GM12878 (cell line): ENCODE measurements at regions not wholly inside any gene's neighbourhood (a gene's known extent, or its start where the extent isn't known, plus 50 kb on each side); places are given as distances from the start of the nearest gene placed in this dataset.

Experiments
- ATAC-seq: fragments of 200-7000 bp; cut with Tn5 transposase; 3 replicates; pipeline ENCODE4 v1.9.1; 2020; ENCODE audit warnings: mild to moderate bottlenecking, moderate library complexity
- BruUV-seq: library from RNA; stranded (reverse); fragments of 400-500 nt; replicated peaks from 2 replicates; lab custom pipeline; 2021; lab: Mats Ljungman, UMichigan
- CTCF ChIA-PET: fragments of 300-600 bp; sonication (Branson Sonifier 250); formaldehyde crosslinking; extraction: SDS; loops from one replicate; lab custom pipeline; 2021; ENCODE audit warnings: inconsistent platforms; lab: Yijun Ruan, JAX
- POLR2A ChIA-PET: fragments of 350-600 bp; formaldehyde crosslinking; extraction: SDS; loops from one replicate; lab custom pipeline; 2021; ENCODE audit warnings: inconsistent platforms; lab: Charles Lee
- RAD21 ChIA-PET: fragments of 300-600 bp; sonication (Branson Sonifier 250); formaldehyde crosslinking; loops from one replicate; lab custom pipeline; 2023; ENCODE audit warnings: antibody characterized with exemption; ENCODE audit not compliant: unreplicated experiment; lab: Charles Lee
- SMC1A ChIA-PET: fragments of 300-600 bp; sonication (Branson Sonifier 250); formaldehyde crosslinking; loops from one replicate; lab custom pipeline; 2023; ENCODE audit not compliant: unreplicated experiment, uncharacterized antibody; lab: Charles Lee
- DNase-seq: peaks from one replicate; pipeline ENCODE4 v3.0.0-alpha.2; 2011; ENCODE audit warnings: low read depth, low spot score
- FAIRE-seq: peaks from 3 replicates; lab custom pipeline; 2011; peaks lifted over from hg19 to GRCh38; lab: Jason Lieb, UNC
- H2AFZ ChIP-seq: 2 replicates; pipeline ENCODE4 v1.6.0; 2011; ENCODE audit warnings: low read depth, low read length, control low read depth; ENCODE audit not compliant: control insufficient read depth
- H3K27ac ChIP-seq: 2 replicates; pipeline ENCODE4 v1.5.1; 2011; ENCODE audit warnings: control low read depth; ENCODE audit not compliant: control insufficient read depth, insufficient read depth
- H3K27me3 ChIP-seq, 2 experiments: replicated peaks in 1 of 2; 2 replicates each; pipeline versions ENCODE4 v1.6.0 to v1.6.1; 2011; ENCODE audit warnings: low read length in 1 of 2; ENCODE audit not compliant: control insufficient read depth in 2 of 2, insufficient read depth in 2 of 2
- H3K36me3 ChIP-seq, 2 experiments: 2 replicates each; pipeline ENCODE4 v1.5.1; 2011; ENCODE audit warnings: low read length in 1 of 2; ENCODE audit not compliant: control insufficient read depth in 2 of 2, insufficient read depth in 2 of 2
- H3K4me1 ChIP-seq: 2 replicates; pipeline ENCODE4 v1.6.1; 2011; ENCODE audit warnings: mild to moderate bottlenecking, low read length, moderate library complexity, mixed read lengths; ENCODE audit not compliant: control insufficient read depth, insufficient read depth
- H3K4me2 ChIP-seq: 2 replicates; pipeline ENCODE4 v1.6.0; 2011; ENCODE audit warnings: control low read depth; ENCODE audit not compliant: control insufficient read depth, insufficient read depth
- H3K4me3 ChIP-seq: fragments of 200-600 bp; sonication (generic); 2 replicates; pipeline ENCODE4 v1.5.1; 2016
- H3K79me2 ChIP-seq: 2 replicates; pipeline ENCODE4 v1.6.0; 2011; ENCODE audit warnings: low read length; ENCODE audit not compliant: control insufficient read depth, insufficient read depth
- H3K9ac ChIP-seq: 2 replicates; pipeline ENCODE4 v1.8.0; 2011; ENCODE audit warnings: low read length, control low read depth, mixed read lengths; ENCODE audit not compliant: control insufficient read depth, insufficient read depth
- H3K9me3 ChIP-seq: replicated peaks from 3 replicates; pipeline ENCODE4 v1.5.1; 2011; ENCODE audit warnings: mild to moderate bottlenecking, low read length; ENCODE audit not compliant: control insufficient read depth, insufficient read depth
- H4K20me1 ChIP-seq: 2 replicates; pipeline ENCODE4 v1.6.0; 2011; ENCODE audit not compliant: control insufficient read depth, insufficient read depth
- BCL3 ChIP-seq: IDR thresholded peaks from 2 replicates; pipeline ENCODE4 v1.6.1; 2011; ENCODE audit warnings: borderline replicate concordance, low read depth, mild to moderate bottlenecking, moderate library complexity, low read length; ENCODE audit not compliant: insufficient read depth, poor library complexity, severe bottlenecking
- CBFB ChIP-seq: IDR thresholded peaks from 2 replicates; pipeline ENCODE4 v1.6.1; 2016; ENCODE audit warnings: antibody characterized with exemption, low read depth
- CBX3 ChIP-seq: fragments of 200-600 bp; sonication (generic); IDR thresholded peaks from 2 replicates; pipeline ENCODE4 v1.6.1; 2016; ENCODE audit warnings: low read depth, borderline replicate concordance
- CEBPZ ChIP-seq: fragments of 150-350 bp; IDR thresholded peaks from 2 replicates; pipeline ENCODE4 v1.6.1; 2016; ENCODE audit warnings: low read depth, low read length
- E4F1 ChIP-seq: fragments of 450-650 bp; IDR thresholded peaks from 2 replicates; pipeline ENCODE4 v1.6.1; 2018; ENCODE audit warnings: borderline replicate concordance, mild to moderate bottlenecking; ENCODE audit not compliant: partially characterized antibody
- EP300 ChIP-seq, 2 experiments: fragments of 150-350 bp in 1 of 2; IDR thresholded peaks; 2 replicates each; pipeline ENCODE4 v1.6.1; 2011 to 2012; ENCODE audit warnings: low read depth in 2 of 2, low read length in 2 of 2, borderline replicate concordance in 1 of 2, improper control_type of control experiment in 1 of 2, inconsistent platforms in 1 of 2; ENCODE audit not compliant: control insufficient read depth in 1 of 2
- ESRRA ChIP-seq: IDR thresholded peaks from 2 replicates; pipeline ENCODE4 v1.6.1; 2012; ENCODE audit warnings: mild to moderate bottlenecking, low read length, improper control_type of control experiment
- FOS ChIP-seq: IDR thresholded peaks from 3 replicates; pipeline ENCODE4 v1.6.1; 2011; ENCODE audit warnings: borderline replicate concordance; ENCODE audit not compliant: insufficient read length; ENCODE audit errors: extremely low read depth
- IRF4 ChIP-seq: IDR thresholded peaks from 2 replicates; pipeline ENCODE4 v1.6.1; 2011; ENCODE audit warnings: low read depth, low read length
- KDM1A ChIP-seq: fragments of 200-600 bp; sonication (generic); IDR thresholded peaks from 2 replicates; pipeline ENCODE4 v1.6.1; 2016; ENCODE audit warnings: borderline replicate concordance
- POLR2AphosphoS5 ChIP-seq: IDR thresholded peaks from 2 replicates; pipeline ENCODE4 v1.6.1; 2011; ENCODE audit warnings: mild to moderate bottlenecking, low read length, inconsistent platforms
- RAD51 ChIP-seq: fragments of 450-650 bp; IDR thresholded peaks from 2 replicates; pipeline ENCODE4 v1.6.1; 2016; ENCODE audit warnings: moderate library complexity, mild to moderate bottlenecking, inconsistent platforms
- SMARCA5 ChIP-seq: fragments of 450-650 bp; IDR thresholded peaks from 2 replicates; pipeline ENCODE4 v1.6.1; 2017; ENCODE audit warnings: mild to moderate bottlenecking
- YY1 ChIP-seq: IDR thresholded peaks from 2 replicates; pipeline ENCODE4 v1.6.1; 2011; ENCODE audit warnings: low read depth, mild to moderate bottlenecking, low read length
- ZNF217 ChIP-seq: fragments of 450-650 bp; IDR thresholded peaks from 2 replicates; pipeline ENCODE4 v1.6.1; 2017; ENCODE audit warnings: antibody characterized with exemption, mild to moderate bottlenecking
- ZNF274 ChIP-seq: IDR thresholded peaks from one replicate; pipeline ENCODE4 v1.8.0; 2011; ENCODE audit not compliant: insufficient read length, insufficient read depth
- ZNF622 ChIP-seq: fragments of 450-650 bp; IDR thresholded peaks from 2 replicates; pipeline ENCODE4 v1.6.1; 2017; ENCODE audit warnings: mild to moderate bottlenecking, inconsistent platforms
- WGBS: methylation state at CpG from one replicate; pipeline ENCODE4 v1.1.6; 2016; ENCODE audit warnings: low lambda C conversion rate; ENCODE audit not compliant: insufficient replicate concordance, insufficient coverage; ENCODE audit errors: missing lambda C conversion rate; 5-methylcytosine and 5-hydroxymethylcytosine counted together
- in situ Hi-C: fragments of 300-500 bp; cut with MboI; formaldehyde crosslinking; loops from 9 replicates; pipeline ENCODE4 v1.14.3; 2018; ENCODE audit warnings: mixed read lengths
- intact Hi-C: fragments of 100-400 bp; cut with micrococcal nuclease; formaldehyde crosslinking; loops from one replicate; pipeline ENCODE4 v1.14.2; 2022; ENCODE audit not compliant: unreplicated experiment

- FAIRE-seq (no peak), ATAC-seq (no peak), DNase-seq (no peak)
- no TSS peak for BruUV-seq
- Histone ChIP-seq H3K27ac (no peak overlapping the region), H2AFZ (no peak overlapping the region), H3K9me3 (no peaks in the 10 kb centered on the region), H3K4me2 (no peak overlapping the region), H3K27me3 (peaks cover 0 to 4% of the 10 kb centered on the region in 2 experiments; a peak in 3 of 4 replicates), H3K36me3 (no peaks in the 10 kb centered on the region), H3K79me2 (no peaks in the 10 kb centered on the region), H4K20me1 (no peaks in the 10 kb centered on the region), H3K9ac (no peak overlapping the region), H3K4me1 (no peaks in the 10 kb centered on the region), H3K4me3 (no peak overlapping the region)
- RAD21 ChIA-PET, result no interaction called here
- CTCF ChIA-PET, result no interaction called here
- WGBS, result 2% methylated on average over 9 of the region's 9 CpGs
- in situ Hi-C loops (no loop called here), intact Hi-C loops (no loop called here)
- SMC1A ChIA-PET, result no interaction called here
- POLR2A ChIA-PET, result no interaction called here
- TF ChIP-seq BCL3 (no peak), POLR2AphosphoS5 (no peak), IRF4 (no peak), SMARCA5 (no peak), E4F1 (no peak), ZNF217 (no peak), ESRRA (no peak), RAD51 (no peak), KDM1A (no peak), CBX3 (no peak), EP300 (IDR thresholded peaks at IDR 0.05; ENCODE audit: borderline replicate concordance in 1 of 2, control insufficient read depth in 1 of 2, low read depth in 2 of 2, low read length in 2 of 2) (no peak), FOS (no peak), CEBPZ (no peak), ZNF274 (no peak), ZNF622 (no peak), CBFB (no peak), YY1 (no peak)
These were observed 65.3 kb downstream of the KCNF1 start for GRCh38 chr2:10977003-10977402.
